Endothelial cell of umbilical vein (primary cell): ENCODE measurements at regions not wholly inside any gene's neighbourhood (a gene's known extent, or its start where the extent isn't known, plus 50 kb on each side); places are given as distances from the start of the nearest gene placed in this dataset.

ENCODE experiments used
- BruUV-seq: library from RNA; stranded (reverse); fragments of 400-500 nt; replicated peaks from 2 replicates; lab custom pipeline; 2021; lab: Mats Ljungman, UMichigan
- CTCF ChIA-PET: fragments of 300-600, 350-600 bp; sonication (Branson Sonifier 250); formaldehyde crosslinking; loops from one replicate; lab custom pipeline; 2021; ENCODE audit warnings: antibody characterized with exemption, inconsistent platforms; lab: Charles Lee
- POLR2A ChIA-PET: fragments of 300-600, 350-600 bp; sonication (Branson Sonifier 250); formaldehyde crosslinking; loops from one replicate; lab custom pipeline; 2021; ENCODE audit warnings: antibody characterized with exemption, inconsistent platforms; lab: Charles Lee
- DNase-seq: peaks from one replicate; pipeline ENCODE4 v3.0.0-alpha.2; 2011; ENCODE audit warnings: low read depth, low spot score
- FAIRE-seq: peaks from 2 replicates; lab custom pipeline; 2011; peaks lifted over from hg19 to GRCh38; lab: Jason Lieb, UNC
- H2AFZ ChIP-seq: 2 replicates; pipeline ENCODE4 v1.6.0; 2012; ENCODE audit warnings: low read depth, low read length, control low read depth, inconsistent platforms
- H3K27ac ChIP-seq: 2 replicates; pipeline ENCODE4 v1.5.1; 2011; ENCODE audit warnings: low read depth, mild to moderate bottlenecking, control low read depth, low read length, moderate library complexity; ENCODE audit not compliant: insufficient read depth
- H3K27me3 ChIP-seq, 2 experiments: 2 replicates each; pipeline versions ENCODE4 v1.6.0 to v1.6.1; 2011; ENCODE audit warnings: low read length in 2 of 2, mixed read lengths in 1 of 2; ENCODE audit not compliant: control insufficient read depth in 2 of 2, insufficient read depth in 2 of 2
- H3K36me3 ChIP-seq, 2 experiments: 2 replicates in 1 of 2; 3 replicates in 1 of 2; pipeline ENCODE4 v1.5.1; 2011; ENCODE audit warnings: low read length in 2 of 2, mild to moderate bottlenecking in 1 of 2, moderate library complexity in 1 of 2; ENCODE audit not compliant: control insufficient read depth in 2 of 2, insufficient read depth in 2 of 2; ENCODE audit errors: extremely low read depth in 1 of 2
- H3K4me1 ChIP-seq: 3 replicates; pipeline ENCODE4 v1.5.1; 2011; ENCODE audit warnings: mild to moderate bottlenecking, low read length; ENCODE audit not compliant: control insufficient read depth, insufficient read depth; ENCODE audit errors: extremely low read depth
- H3K4me2 ChIP-seq: 2 replicates; pipeline ENCODE4 v1.6.1; 2011; ENCODE audit warnings: low read length, control low read depth, mixed read lengths; ENCODE audit not compliant: insufficient read depth
- H3K4me3 ChIP-seq, 3 experiments: fragments of 200-600 bp in 1 of 3; sonication (generic), shearing (Covaris generic) in 1 of 3; replicated peaks in 1 of 3; 2 replicates each; pipeline ENCODE4 v1.5.1; 2011 to 2016; ENCODE audit warnings: control low read depth in 3 of 3, low read length in 3 of 3, mild to moderate bottlenecking in 2 of 3, inconsistent platforms in 1 of 3, low read depth in 1 of 3, moderate library complexity in 1 of 3; ENCODE audit not compliant: insufficient read depth in 1 of 3
- H3K79me2 ChIP-seq: 2 replicates; pipeline ENCODE4 v1.6.0; 2012; ENCODE audit warnings: low read length, inconsistent platforms; ENCODE audit not compliant: control insufficient read depth, insufficient read depth
- H3K9ac ChIP-seq: replicated peaks from 2 replicates; pipeline ENCODE3; 2011; ENCODE audit warnings: low read length, control low read depth; ENCODE audit not compliant: insufficient read depth; ENCODE audit errors: extremely low read depth
- H3K9me1 ChIP-seq: replicated peaks from 3 replicates; pipeline ENCODE4 v1.6.0; 2011; ENCODE audit warnings: mild to moderate bottlenecking, low read length; ENCODE audit not compliant: control insufficient read depth, insufficient read depth; ENCODE audit errors: extremely low read depth
- H3K9me3 ChIP-seq: replicated peaks from 2 replicates; pipeline ENCODE4 v1.5.1; 2012; ENCODE audit warnings: low read length, inconsistent platforms; ENCODE audit not compliant: control insufficient read depth, insufficient read depth
- H4K20me1 ChIP-seq: replicated peaks from 2 replicates; pipeline ENCODE3; 2011; ENCODE audit warnings: mild to moderate bottlenecking, low read length; ENCODE audit not compliant: control insufficient read depth, insufficient read depth; ENCODE audit errors: extremely low read depth
- EZH2 ChIP-seq: IDR thresholded peaks from 2 replicates; pipeline ENCODE4 v1.6.1; 2012; ENCODE audit warnings: borderline replicate concordance, low read depth, mild to moderate bottlenecking, moderate library complexity, low read length, inconsistent platforms; ENCODE audit not compliant: severe bottlenecking
- FOS ChIP-seq: IDR thresholded peaks from 2 replicates; pipeline ENCODE4 v1.6.1; 2011; ENCODE audit warnings: mild to moderate bottlenecking, low read length, moderate library complexity, borderline replicate concordance; ENCODE audit not compliant: insufficient read depth
- GATA2 ChIP-seq: IDR thresholded peaks from 2 replicates; pipeline ENCODE4 v1.7.0; 2011; ENCODE audit warnings: low read depth, mild to moderate bottlenecking, moderate library complexity, mixed read lengths, low read length; ENCODE audit not compliant: insufficient read length, insufficient read depth
- JUN ChIP-seq: IDR thresholded peaks from 2 replicates; pipeline ENCODE4 v1.6.1; 2011; ENCODE audit warnings: borderline replicate concordance, low read depth; ENCODE audit not compliant: insufficient read length, insufficient read depth
- POLR2A ChIP-seq: IDR thresholded peaks from 2 replicates; pipeline ENCODE4 v1.6.1; 2012; ENCODE audit warnings: low read depth, mild to moderate bottlenecking, control low read depth, low read length
- POLR2AphosphoS5 ChIP-seq: IDR thresholded peaks from 2 replicates; pipeline ENCODE4 v1.6.1; 2012; ENCODE audit warnings: low read depth, mild to moderate bottlenecking, control low read depth, low read length, moderate library complexity; ENCODE audit not compliant: insufficient read depth
- dilution Hi-C: fragments of 300-500 bp; cut with MboI; formaldehyde crosslinking; loops from one replicate; pipeline ENCODE4 v1.15.0; 2019; ENCODE audit warnings: low sequenced_read_pairs; ENCODE audit not compliant: extremely low pct_ligation_motif_present
- intact Hi-C: fragments of 100-400 bp; cut with micrococcal nuclease; formaldehyde crosslinking; loops from one replicate; pipeline ENCODE4 v1.10.0; 2022
- TF ChIP-seq, protein P1 (sequence below): IDR thresholded peaks from 2 replicates; pipeline ENCODE4 v1.6.1; 2011; ENCODE audit not compliant: insufficient read depth, insufficient read length
- TF ChIP-seq, protein P2 (sequence below), 2 donors: IDR thresholded peaks; 1 replicate in 1 of 2; 2 replicates in 1 of 2; pipeline ENCODE4 v1.5.1; 2011; ENCODE audit warnings: low read length in 2 of 2, mild to moderate bottlenecking in 2 of 2, moderate library complexity in 2 of 2, control low read depth in 1 of 2, inconsistent platforms in 1 of 2, low read depth in 1 of 2; ENCODE audit not compliant: insufficient read depth in 1 of 2; ENCODE audit errors: extremely low read depth in 1 of 2

DNA sequence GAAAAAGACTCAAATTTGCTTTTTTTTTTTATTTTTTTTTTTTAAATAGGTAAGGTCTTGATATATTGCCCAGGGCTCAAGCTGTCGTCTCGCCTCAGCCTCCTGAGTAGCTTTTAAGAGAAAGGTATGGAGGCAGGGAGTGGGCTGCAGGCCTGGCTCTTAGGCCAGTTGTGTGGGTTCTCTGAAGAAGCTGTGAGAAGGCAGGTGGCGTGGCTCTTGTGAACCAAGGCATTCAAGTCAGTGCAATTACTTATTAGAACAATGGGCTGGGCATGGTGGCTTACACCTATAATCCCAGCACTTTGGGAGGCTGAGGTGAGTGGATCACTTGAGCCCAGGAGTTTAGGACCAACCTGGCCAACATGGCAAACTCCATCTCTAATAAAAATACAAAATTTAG, 244.0 kb upstream of the SFRP2 start:
- ChIA-PET POLR2A (no interaction called here), CTCF (no interaction called here)
- Histone ChIP-seq H3K9ac (no peak overlapping the region), H3K36me3 (no peaks in the 10 kb centered on the region), H3K4me1 (no peaks in the 10 kb centered on the region), H2AFZ (no peak overlapping the region), H4K20me1 (no peaks in the 10 kb centered on the region), H3K27ac (no peak overlapping the region), H3K27me3 (no peaks in the 10 kb centered on the region), H3K79me2 (no peaks in the 10 kb centered on the region), H3K4me3 (no peak overlapping the region), H3K9me3 (no peaks in the 10 kb centered on the region), H3K9me1 (no peaks in the 10 kb centered on the region), H3K4me2 (no peak overlapping the region)
- no peak for TF ChIP-seq POLR2A
- TF ChIP-seq, protein P1, sequence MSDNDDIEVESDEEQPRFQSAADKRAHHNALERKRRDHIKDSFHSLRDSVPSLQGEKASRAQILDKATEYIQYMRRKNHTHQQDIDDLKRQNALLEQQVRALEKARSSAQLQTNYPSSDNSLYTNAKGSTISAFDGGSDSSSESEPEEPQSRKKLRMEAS = no peak
- no peak for TF ChIP-seq FOS
- no peak for TF ChIP-seq GATA2
- no peak for TF ChIP-seq POLR2AphosphoS5
- no peak for TF ChIP-seq JUN
- TF ChIP-seq, protein P2, sequence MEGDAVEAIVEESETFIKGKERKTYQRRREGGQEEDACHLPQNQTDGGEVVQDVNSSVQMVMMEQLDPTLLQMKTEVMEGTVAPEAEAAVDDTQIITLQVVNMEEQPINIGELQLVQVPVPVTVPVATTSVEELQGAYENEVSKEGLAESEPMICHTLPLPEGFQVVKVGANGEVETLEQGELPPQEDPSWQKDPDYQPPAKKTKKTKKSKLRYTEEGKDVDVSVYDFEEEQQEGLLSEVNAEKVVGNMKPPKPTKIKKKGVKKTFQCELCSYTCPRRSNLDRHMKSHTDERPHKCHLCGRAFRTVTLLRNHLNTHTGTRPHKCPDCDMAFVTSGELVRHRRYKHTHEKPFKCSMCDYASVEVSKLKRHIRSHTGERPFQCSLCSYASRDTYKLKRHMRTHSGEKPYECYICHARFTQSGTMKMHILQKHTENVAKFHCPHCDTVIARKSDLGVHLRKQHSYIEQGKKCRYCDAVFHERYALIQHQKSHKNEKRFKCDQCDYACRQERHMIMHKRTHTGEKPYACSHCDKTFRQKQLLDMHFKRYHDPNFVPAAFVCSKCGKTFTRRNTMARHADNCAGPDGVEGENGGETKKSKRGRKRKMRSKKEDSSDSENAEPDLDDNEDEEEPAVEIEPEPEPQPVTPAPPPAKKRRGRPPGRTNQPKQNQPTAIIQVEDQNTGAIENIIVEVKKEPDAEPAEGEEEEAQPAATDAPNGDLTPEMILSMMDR (IDR thresholded peaks at IDR 0.05; ENCODE audit: extremely low read depth in 1 of 2, insufficient read depth in 1 of 2, low read depth in 1 of 2, low read length in 2 of 2) = no peak
- no peak for TF ChIP-seq EZH2
- intact Hi-C loops = no loop called here
- DNase-seq = no peak
- no peak for FAIRE-seq
- dilution Hi-C loops = no loop called here
- BruUV-seq = no TSS peak
